ENCODE measurements at regions not wholly inside any gene's neighbourhood (a gene's known extent, or its start where the extent isn't known, plus 50 kb on each side); places are given as distances from the start of the nearest gene placed in this dataset.

DNA sequence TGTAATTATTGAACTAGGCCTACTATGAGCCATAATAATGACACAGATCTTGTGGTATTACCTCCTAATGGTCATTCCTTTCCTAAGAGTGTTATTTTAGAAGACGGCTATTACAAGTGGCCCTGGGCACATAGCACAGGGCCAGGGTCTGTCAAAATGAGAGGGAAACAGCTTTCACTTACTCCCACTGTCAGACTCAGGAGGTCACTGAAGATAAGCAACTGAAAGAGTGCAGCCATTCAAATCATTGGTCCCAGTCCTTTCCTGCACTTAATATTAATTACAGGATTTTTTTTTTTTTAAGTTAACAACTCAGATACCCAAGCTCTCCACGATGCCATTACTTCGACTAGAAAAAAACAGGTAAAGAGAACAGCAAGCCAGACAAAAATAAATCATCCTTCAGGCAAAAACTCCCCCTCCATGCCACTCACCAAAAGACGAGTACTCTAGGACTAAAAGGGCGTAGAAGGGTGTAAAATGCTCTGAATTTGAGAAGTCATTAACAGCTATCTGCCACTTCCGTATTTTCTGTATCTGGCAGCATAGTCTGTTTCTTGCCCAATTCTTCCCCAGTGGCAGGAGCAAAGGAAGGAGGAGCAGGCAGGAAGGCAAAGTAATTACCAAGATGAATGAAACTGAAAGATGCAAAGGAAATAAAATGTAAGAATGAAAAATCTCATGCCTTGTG lies 87.4 kb downstream of the ZNF608 start:
- Histone ChIP-seq H3K27me3 (ENCODE audit: control insufficient read depth, insufficient read depth, low read length) (no peaks in the 10 kb centered on the region), H3K9me3 (ENCODE audit: control insufficient read depth, insufficient read depth, low read depth, low read length) (no peaks in the 10 kb centered on the region), H4K20me1 (ENCODE audit: control insufficient read depth, extremely low read depth, insufficient read depth, low read length) (no peaks in the 10 kb centered on the region), H3K79me2 (ENCODE audit: control insufficient read depth, insufficient read depth, low read length) (peaks cover 17% of the 10 kb centered on the region), H3K36me3 (ENCODE audit: control insufficient read depth, insufficient read depth, low read length) (no peaks in the 10 kb centered on the region), H3K9ac (ENCODE audit: insufficient read depth, low read length) (no peak overlapping the region), H2AFZ (ENCODE audit: low read length) (no peak overlapping the region), H3K4me1 (ENCODE audit: control insufficient read depth, extremely low read depth, insufficient read depth, low read length) (peaks cover 27% of the 10 kb centered on the region), H3K27ac (ENCODE audit: insufficient read depth, low read length) (no peak overlapping the region), H3K4me2 (ENCODE audit: extremely low read depth, insufficient read depth, low read length) (no peak overlapping the region), H3K4me3 (replicated peaks in 1 of 4; ENCODE audit: control extremely low read depth in 1 of 4, insufficient read depth in 1 of 4, low read depth in 3 of 4, low read length in 4 of 4) (no peak overlapping the region)
- DNase-seq (ENCODE audit: low read depth in 2 of 2): no peak
- no peak for TF ChIP-seq EZH2 (IDR thresholded peaks at IDR 0.05; ENCODE audit: low read length, missing control alignments)
- TF ChIP-seq, protein P1, sequence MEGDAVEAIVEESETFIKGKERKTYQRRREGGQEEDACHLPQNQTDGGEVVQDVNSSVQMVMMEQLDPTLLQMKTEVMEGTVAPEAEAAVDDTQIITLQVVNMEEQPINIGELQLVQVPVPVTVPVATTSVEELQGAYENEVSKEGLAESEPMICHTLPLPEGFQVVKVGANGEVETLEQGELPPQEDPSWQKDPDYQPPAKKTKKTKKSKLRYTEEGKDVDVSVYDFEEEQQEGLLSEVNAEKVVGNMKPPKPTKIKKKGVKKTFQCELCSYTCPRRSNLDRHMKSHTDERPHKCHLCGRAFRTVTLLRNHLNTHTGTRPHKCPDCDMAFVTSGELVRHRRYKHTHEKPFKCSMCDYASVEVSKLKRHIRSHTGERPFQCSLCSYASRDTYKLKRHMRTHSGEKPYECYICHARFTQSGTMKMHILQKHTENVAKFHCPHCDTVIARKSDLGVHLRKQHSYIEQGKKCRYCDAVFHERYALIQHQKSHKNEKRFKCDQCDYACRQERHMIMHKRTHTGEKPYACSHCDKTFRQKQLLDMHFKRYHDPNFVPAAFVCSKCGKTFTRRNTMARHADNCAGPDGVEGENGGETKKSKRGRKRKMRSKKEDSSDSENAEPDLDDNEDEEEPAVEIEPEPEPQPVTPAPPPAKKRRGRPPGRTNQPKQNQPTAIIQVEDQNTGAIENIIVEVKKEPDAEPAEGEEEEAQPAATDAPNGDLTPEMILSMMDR (conservative IDR thresholded peaks at IDR 0.05 in 1 of 2, IDR thresholded peaks at IDR 0.05 in 1 of 2; ENCODE audit: low read depth in 1 of 2, low read length in 2 of 2): no peak

DNA sequence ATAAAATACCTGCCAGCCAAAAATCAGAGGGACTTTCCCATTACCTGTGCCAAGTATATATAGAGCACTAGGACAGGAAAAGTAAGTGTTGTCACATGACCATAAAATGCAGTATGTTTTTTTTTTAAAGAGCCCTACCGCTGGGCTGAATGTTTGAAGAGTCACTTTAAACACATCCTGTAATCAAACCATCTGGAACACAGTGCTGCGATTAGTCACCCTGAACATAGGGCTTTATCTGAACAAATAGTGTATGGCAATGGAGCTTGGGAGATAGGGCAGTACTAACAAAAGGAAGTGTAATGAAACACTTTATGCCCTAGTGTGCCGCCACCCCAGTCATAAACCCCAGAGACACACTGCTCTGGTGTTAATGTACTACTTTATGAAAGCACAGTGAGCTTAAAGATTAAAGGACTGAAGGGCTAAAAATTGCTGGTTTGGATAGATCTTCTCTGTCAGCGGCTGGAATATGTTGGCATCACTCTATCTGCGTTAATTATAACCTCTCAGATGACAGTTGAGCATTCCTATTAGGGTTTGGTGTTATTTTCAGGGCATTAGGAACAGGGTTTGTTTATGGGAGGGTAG lies 90.4 kb downstream of the ZNF608 start:
- Histone ChIP-seq H3K9me3 (ENCODE audit: control insufficient read depth, insufficient read depth, low read depth, low read length) (no peaks in the 10 kb centered on the region), H3K79me2 (ENCODE audit: control insufficient read depth, insufficient read depth, low read length) (peaks cover 17% of the 10 kb centered on the region), H3K9ac (ENCODE audit: insufficient read depth, low read length) (no peak overlapping the region), H3K36me3 (ENCODE audit: control insufficient read depth, insufficient read depth, low read length) (no peaks in the 10 kb centered on the region), H3K27me3 (ENCODE audit: control insufficient read depth, insufficient read depth, low read length) (no peaks in the 10 kb centered on the region), H3K4me2 (ENCODE audit: extremely low read depth, insufficient read depth, low read length) (peak overlapping the region; percentile 73), H3K4me3 (replicated peaks in 1 of 4; ENCODE audit: control extremely low read depth in 1 of 4, insufficient read depth in 1 of 4, low read depth in 3 of 4, low read length in 4 of 4) (peak overlapping the region in 3 of 4 experiments; percentile 13 to 48 (median 29)), H3K27ac (ENCODE audit: insufficient read depth, low read length) (peak overlapping the region; percentile 72), H4K20me1 (ENCODE audit: control insufficient read depth, extremely low read depth, insufficient read depth, low read length) (no peaks in the 10 kb centered on the region), H2AFZ (ENCODE audit: low read length) (no peak overlapping the region), H3K4me1 (ENCODE audit: control insufficient read depth, extremely low read depth, insufficient read depth, low read length) (peaks cover 26% of the 10 kb centered on the region)
- DNase-seq (ENCODE audit: low read depth in 2 of 2): peak; percentile 90 to 93
- TF ChIP-seq, protein P1 (conservative IDR thresholded peaks at IDR 0.05 in 1 of 2, IDR thresholded peaks at IDR 0.05 in 1 of 2; ENCODE audit: low read depth in 1 of 2, low read length in 2 of 2): no peak
- TF ChIP-seq EZH2 (IDR thresholded peaks at IDR 0.05; ENCODE audit: low read length, missing control alignments): no peak

DNA sequence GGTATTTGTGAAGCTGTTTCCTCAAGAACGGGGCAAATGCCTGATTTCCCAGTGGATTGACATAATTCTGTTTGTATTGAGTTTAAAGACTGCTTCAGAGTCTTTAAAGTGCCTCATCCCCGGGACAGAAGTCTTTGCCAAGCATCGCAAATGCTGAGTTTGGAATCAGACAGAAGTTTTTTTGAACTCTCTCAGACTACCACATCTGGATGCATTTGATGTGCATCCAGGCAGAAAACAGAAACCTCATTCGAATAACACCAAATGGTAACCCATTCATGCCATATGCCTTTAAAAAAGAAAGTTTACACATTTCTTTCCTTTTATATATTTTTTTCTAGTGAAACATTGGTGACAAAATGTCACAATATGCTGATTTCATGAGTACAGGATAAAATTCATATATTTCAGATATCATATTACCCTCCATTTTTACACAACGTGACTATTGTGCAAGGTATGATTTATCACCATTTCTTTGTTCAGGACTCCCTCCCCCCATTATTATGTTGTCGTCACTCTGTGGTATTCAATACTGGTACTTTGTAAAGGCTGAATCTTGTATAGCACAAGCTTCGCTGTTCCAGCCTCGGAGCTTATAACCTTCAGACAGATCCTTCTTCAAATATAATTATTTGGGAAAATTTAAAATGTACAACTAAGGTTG lies 91.1 kb downstream of the ZNF608 start:
- Histone ChIP-seq H3K79me2 (ENCODE audit: control insufficient read depth, insufficient read depth, low read length) (peaks cover 17% of the 10 kb centered on the region), H3K36me3 (ENCODE audit: control insufficient read depth, insufficient read depth, low read length) (no peaks in the 10 kb centered on the region), H3K27ac (ENCODE audit: insufficient read depth, low read length) (peak overlapping the region; percentile 72), H3K9ac (ENCODE audit: insufficient read depth, low read length) (no peak overlapping the region), H3K4me1 (ENCODE audit: control insufficient read depth, extremely low read depth, insufficient read depth, low read length) (peaks cover 23% of the 10 kb centered on the region), H3K4me3 (replicated peaks in 1 of 4; ENCODE audit: control extremely low read depth in 1 of 4, insufficient read depth in 1 of 4, low read depth in 3 of 4, low read length in 4 of 4) (peak overlapping the region in 3 of 4 experiments; percentile 13 to 48 (median 29)), H2AFZ (ENCODE audit: low read length) (no peak overlapping the region), H3K9me3 (ENCODE audit: control insufficient read depth, insufficient read depth, low read depth, low read length) (no peaks in the 10 kb centered on the region), H3K27me3 (ENCODE audit: control insufficient read depth, insufficient read depth, low read length) (no peaks in the 10 kb centered on the region), H3K4me2 (ENCODE audit: extremely low read depth, insufficient read depth, low read length) (peak overlapping the region; percentile 73), H4K20me1 (ENCODE audit: control insufficient read depth, extremely low read depth, insufficient read depth, low read length) (no peaks in the 10 kb centered on the region)
- TF ChIP-seq EZH2 (IDR thresholded peaks at IDR 0.05; ENCODE audit: low read length, missing control alignments): no peak
- TF ChIP-seq, protein P1 (conservative IDR thresholded peaks at IDR 0.05 in 1 of 2, IDR thresholded peaks at IDR 0.05 in 1 of 2; ENCODE audit: low read depth in 1 of 2, low read length in 2 of 2): no peak
- DNase-seq (ENCODE audit: low read depth in 2 of 2): peak; percentile 72 to 81

All from fibroblast of lung (primary cell).